ENCODE measurements at regions not wholly inside any gene's neighbourhood (a gene's known extent, or its start where the extent isn't known, plus 50 kb on each side); places are given as distances from the start of the nearest gene placed in this dataset.

- no peak for TF ChIP-seq CTCF (conservative IDR thresholded peaks at IDR 0.05)
- no peak overlapping the region for H3K27ac ChIP-seq
Observed at GRCh38 chr10:128529225-128529624, 403.0 kb upstream of the MKI67 start.

- H3K27ac ChIP-seq: no peak overlapping the region
- peak; percentile 73 for TF ChIP-seq CTCF (conservative IDR thresholded peaks at IDR 0.05)
Observed at GRCh38 chr10:128530301-128530700, 404.1 kb upstream of the MKI67 start.

GRCh38 chr10:128530946-128531345 lies 404.7 kb upstream of the MKI67 start:
- TF ChIP-seq CTCF (conservative IDR thresholded peaks at IDR 0.05): no peak
- no peak overlapping the region for H3K27ac ChIP-seq

GRCh38 chr10:128534686-128535085 lies 408.5 kb upstream of the MKI67 start:
- no peak overlapping the region for H3K27ac ChIP-seq
- TF ChIP-seq CTCF (conservative IDR thresholded peaks at IDR 0.05): no peak

GRCh38 chr10:128536259-128536658 lies 410.0 kb upstream of the MKI67 start:
- no peak for TF ChIP-seq CTCF (conservative IDR thresholded peaks at IDR 0.05)
- H3K27ac ChIP-seq: no peak overlapping the region

GRCh38 chr10:128537834-128538330 lies 411.7 kb upstream of the MKI67 start:
- H3K27ac ChIP-seq: no peak overlapping the region
- no peak for TF ChIP-seq CTCF (conservative IDR thresholded peaks at IDR 0.05)

- no peak for TF ChIP-seq CTCF (conservative IDR thresholded peaks at IDR 0.05)
- H3K27ac ChIP-seq: no peak overlapping the region
Observed at GRCh38 chr10:128538671-128539070, 412.4 kb upstream of the MKI67 start.
